Left ventricle myocardium inferior (tissue), 1 donor: ENCODE measurements at regions not wholly inside any gene's neighbourhood (a gene's known extent, or its start where the extent isn't known, plus 50 kb on each side); places are given as distances from the start of the nearest gene placed in this dataset.

Experiments
- DNase-seq: peaks from one replicate; pipeline ENCODE4 v3.0.0-alpha.2; 2020
- H3K27ac ChIP-seq: fragments of 200-600 bp; replicated peaks from 2 replicates; pipeline ENCODE4 v1.8.0; 2021
- H3K27me3 ChIP-seq: fragments of 200-600 bp; 2 replicates; pipeline ENCODE4 v1.8.0; 2021; ENCODE audit warnings: low read depth
- H3K36me3 ChIP-seq: fragments of 200-600 bp; 2 replicates; pipeline ENCODE4 v1.8.0; 2021
- H3K4me1 ChIP-seq: fragments of 200-600 bp; 2 replicates; pipeline ENCODE4 v1.8.0; 2021
- H3K4me3 ChIP-seq: fragments of 200-600 bp; 2 replicates; pipeline ENCODE4 v1.8.0; 2021; ENCODE audit warnings: mild to moderate bottlenecking, moderate library complexity
- H3K9me3 ChIP-seq: fragments of 200-600 bp; replicated peaks from 2 replicates; pipeline ENCODE4 v1.8.0; 2021
- intact Hi-C: fragments of 100-400 bp; cut with micrococcal nuclease; formaldehyde crosslinking; loops from one replicate; pipeline ENCODE4 v1.11.0; 2022
- TF ChIP-seq, protein P1 (sequence below): fragments of 200-600 bp; IDR thresholded peaks from 2 replicates; pipeline ENCODE4 v1.8.0; 2021; ENCODE audit warnings: antibody characterized with exemption, mild to moderate bottlenecking, borderline replicate concordance
- donor health status: DM: no; HTN: yes; CAD: no; lungs with severe emphysema.

DNA sequence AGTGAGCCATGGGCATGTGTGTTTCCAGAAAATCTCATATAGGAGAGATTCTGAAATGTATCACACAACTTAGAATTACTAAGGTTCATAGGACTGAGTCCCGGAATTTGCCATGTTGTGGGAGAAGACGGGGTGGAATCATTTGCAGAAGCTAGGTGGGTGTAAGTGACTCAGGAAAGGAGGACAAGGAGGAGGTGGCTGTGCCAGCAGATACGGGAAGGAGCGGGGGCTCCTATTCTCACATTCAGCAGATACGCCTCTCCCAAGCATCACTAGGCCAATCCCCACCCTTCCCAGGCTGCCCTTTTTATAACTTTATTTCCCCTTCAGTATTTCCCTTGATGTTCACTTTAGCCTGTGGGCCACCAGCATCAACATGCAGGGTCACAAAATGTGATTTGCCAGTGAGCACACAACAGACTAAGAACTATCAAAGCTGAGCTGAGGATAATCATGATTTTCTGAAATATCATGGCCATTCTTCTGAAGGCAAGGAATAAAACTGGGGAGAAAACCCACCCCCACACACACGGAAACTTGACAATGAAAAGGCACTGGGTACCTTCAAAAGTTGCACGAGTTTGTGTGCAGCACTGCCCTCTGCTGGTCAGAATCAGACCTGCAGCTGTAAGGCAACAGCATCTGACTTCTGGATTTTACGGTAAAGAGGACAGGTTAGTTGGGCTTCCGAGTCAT is 133.2 kb downstream of the MTX3 start:
- intact Hi-C loops: no loop called here
- Histone ChIP-seq H3K27me3 (no peaks in the 10 kb centered on the region), H3K4me1 (peaks cover 21% of the 10 kb centered on the region), H3K27ac (no peak overlapping the region), H3K9me3 (no peaks in the 10 kb centered on the region), H3K36me3 (no peaks in the 10 kb centered on the region), H3K4me3 (no peak overlapping the region)
- peak; percentile 74 for DNase-seq
- TF ChIP-seq, protein P1, sequence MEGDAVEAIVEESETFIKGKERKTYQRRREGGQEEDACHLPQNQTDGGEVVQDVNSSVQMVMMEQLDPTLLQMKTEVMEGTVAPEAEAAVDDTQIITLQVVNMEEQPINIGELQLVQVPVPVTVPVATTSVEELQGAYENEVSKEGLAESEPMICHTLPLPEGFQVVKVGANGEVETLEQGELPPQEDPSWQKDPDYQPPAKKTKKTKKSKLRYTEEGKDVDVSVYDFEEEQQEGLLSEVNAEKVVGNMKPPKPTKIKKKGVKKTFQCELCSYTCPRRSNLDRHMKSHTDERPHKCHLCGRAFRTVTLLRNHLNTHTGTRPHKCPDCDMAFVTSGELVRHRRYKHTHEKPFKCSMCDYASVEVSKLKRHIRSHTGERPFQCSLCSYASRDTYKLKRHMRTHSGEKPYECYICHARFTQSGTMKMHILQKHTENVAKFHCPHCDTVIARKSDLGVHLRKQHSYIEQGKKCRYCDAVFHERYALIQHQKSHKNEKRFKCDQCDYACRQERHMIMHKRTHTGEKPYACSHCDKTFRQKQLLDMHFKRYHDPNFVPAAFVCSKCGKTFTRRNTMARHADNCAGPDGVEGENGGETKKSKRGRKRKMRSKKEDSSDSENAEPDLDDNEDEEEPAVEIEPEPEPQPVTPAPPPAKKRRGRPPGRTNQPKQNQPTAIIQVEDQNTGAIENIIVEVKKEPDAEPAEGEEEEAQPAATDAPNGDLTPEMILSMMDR: peak; percentile 98

DNA sequence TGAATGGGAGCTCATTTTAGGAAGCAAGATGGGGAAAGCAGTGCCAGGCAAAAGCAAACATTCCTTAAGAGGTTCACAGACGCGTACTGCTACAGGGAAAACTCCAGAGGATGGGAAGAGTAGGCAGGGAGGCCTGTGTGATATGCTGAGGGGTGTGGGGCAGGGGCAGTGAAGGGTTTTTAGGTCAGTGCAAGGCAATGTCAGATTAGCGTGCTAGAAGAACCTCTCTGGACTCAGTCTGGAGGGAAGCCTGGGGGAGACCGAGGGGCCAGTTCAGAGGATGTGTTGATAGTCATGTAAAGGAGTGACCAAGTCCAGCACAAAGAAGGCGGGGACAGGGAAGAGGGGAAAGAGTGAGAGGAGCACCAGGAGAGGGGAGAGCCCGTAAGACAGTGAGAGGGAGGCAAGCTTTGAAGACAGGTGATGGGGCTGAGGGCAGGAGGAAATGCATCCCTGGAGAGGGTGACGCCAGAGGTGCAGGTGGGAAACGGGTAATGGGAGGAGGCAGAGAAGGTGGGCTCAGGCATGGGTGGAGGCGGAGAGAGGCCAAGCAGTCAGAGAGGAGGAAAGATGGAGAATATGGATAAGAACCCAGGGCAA is 134.5 kb downstream of the MTX3 start:
- Histone ChIP-seq H3K27ac (no peak overlapping the region), H3K4me1 (peaks cover 25% of the 10 kb centered on the region), H3K9me3 (no peaks in the 10 kb centered on the region), H3K27me3 (no peaks in the 10 kb centered on the region), H3K36me3 (no peaks in the 10 kb centered on the region), H3K4me3 (no peak overlapping the region)
- intact Hi-C loops: no loop called here
- no peak for DNase-seq
- TF ChIP-seq, protein P1: no peak

DNA sequence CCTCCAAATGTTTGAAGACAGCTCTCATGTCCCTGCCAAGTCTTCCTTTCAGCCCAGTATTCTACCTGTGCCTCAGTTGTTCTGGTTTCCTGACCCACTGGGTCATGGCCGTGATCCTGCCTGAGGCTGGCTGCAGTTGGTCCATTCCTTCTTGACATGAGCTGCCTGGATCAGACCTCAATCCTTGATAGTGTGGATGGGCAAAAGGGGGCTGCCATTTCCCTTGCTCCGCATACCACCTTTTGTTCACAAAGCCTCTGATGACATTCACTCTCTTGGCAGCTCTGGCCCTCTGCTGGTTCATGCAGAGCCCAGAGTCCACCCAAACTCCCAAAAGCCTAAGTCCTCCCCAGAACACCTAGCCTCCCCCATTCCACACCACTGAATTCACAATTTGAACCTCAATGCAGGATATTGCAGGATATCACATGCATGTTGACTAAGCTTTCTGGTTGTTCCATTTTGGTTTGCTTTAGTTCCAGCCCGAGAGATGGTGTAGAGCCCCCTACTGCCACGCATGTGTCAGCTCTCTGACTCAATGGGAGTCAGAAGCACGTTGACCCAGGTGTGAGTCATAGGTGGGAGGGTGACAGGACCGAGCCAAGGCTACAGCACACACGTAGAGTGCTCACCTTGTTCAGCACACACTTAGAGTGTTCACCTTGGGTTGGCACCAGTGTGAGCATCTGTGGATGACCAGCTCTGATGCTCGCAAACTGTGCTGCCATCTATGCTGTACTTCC is 137.2 kb downstream of the MTX3 start:
- Histone ChIP-seq H3K4me3 (no peak overlapping the region), H3K36me3 (no peaks in the 10 kb centered on the region), H3K4me1 (peaks cover 21% of the 10 kb centered on the region), H3K27me3 (no peaks in the 10 kb centered on the region), H3K27ac (no peak overlapping the region), H3K9me3 (no peaks in the 10 kb centered on the region)
- TF ChIP-seq, protein P1: no peak
- DNase-seq: no peak
- intact Hi-C loops: no loop called here

DNA sequence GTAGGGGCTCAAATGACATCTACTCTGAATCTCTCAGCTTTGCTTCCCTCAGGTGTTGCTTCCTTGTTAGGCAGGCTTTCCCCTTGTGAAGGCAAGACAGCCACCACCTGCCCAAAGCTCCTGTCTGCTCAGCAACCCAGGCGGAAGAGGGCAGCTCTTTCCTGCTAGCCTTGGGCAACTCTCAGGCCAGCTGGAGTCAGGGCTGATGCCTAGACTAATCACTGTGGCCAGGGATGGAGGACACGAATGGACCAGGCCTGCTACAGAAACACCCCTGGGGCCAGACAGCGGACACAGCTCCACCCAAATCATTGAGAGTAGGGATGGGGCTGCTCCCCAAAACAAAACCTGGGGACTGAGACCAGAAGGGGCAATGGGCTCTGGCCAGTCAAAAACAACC is 138.0 kb downstream of the MTX3 start:
- no peak overlapping the region for H3K4me3 ChIP-seq
- no peaks in the 10 kb centered on the region for H3K36me3 ChIP-seq
- intact Hi-C loops: no loop called here
- no peak overlapping the region for H3K27ac ChIP-seq
- H3K27me3 ChIP-seq: no peaks in the 10 kb centered on the region
- no peaks in the 10 kb centered on the region for H3K9me3 ChIP-seq
- TF ChIP-seq, protein P1: no peak
- no peak for DNase-seq
- peaks cover 14% of the 10 kb centered on the region for H3K4me1 ChIP-seq

DNA sequence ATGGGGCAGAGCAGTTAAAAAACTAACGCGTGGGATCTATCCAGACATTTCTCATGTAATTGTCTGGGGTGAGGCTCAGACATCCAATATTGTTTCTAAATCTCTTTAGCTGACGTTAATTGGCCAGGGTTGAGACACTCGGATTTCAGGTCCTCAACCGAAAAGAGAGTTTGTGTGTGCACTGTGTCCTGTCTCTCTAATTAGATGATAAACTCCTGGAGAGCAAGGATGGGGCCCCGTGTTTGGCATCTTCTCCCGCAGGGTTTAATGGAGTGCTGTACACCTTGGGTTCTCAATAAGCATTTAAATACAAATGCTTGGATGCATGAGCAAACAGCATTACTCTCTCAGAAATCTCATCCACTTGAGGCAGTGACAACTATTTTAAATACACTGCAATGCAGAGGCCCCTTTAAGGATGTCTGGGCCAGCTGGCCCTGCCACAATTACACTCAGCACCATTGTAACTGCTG is 139.6 kb downstream of the MTX3 start:
- H3K36me3 ChIP-seq: no peaks in the 10 kb centered on the region
- TF ChIP-seq, protein P1: no peak
- no peak overlapping the region for H3K4me3 ChIP-seq
- intact Hi-C loops: no loop called here
- H3K4me1 ChIP-seq: peaks cover 12% of the 10 kb centered on the region
- no peak overlapping the region for H3K27ac ChIP-seq
- no peaks in the 10 kb centered on the region for H3K27me3 ChIP-seq
- no peaks in the 10 kb centered on the region for H3K9me3 ChIP-seq
- no peak for DNase-seq
